ENCODE measurements at regions not wholly inside any gene's neighbourhood (a gene's known extent, or its start where the extent isn't known, plus 50 kb on each side); places are given as distances from the start of the nearest gene placed in this dataset.
A peak's percentile ranks its signal among the peaks of the same experiment; 100 is the strongest.

- no peaks in the 10 kb centered on the region for H3K4me1 Mint-ChIP-seq
- no peak overlapping the region for H3K4me3 Mint-ChIP-seq
- peaks cover 25% of the 10 kb centered on the region for H3K9me3 Mint-ChIP-seq
- no peak for DNase-seq
- no peaks in the 10 kb centered on the region for H3K27me3 Mint-ChIP-seq (ENCODE audit: low read depth, poor library complexity)
- H3K27ac Mint-ChIP-seq: no peak overlapping the region
- peaks cover 5% of the 10 kb centered on the region for H3K36me3 Mint-ChIP-seq (ENCODE audit: low read depth)
- no peak for TF ChIP-seq CTCF (IDR thresholded peaks at IDR 0.05)
Observed at GRCh38 chr11:122293296-122294023, 177.4 kb upstream of the BLID start.

- H3K27me3 Mint-ChIP-seq (ENCODE audit: low read depth, poor library complexity): peaks cover 4% of the 10 kb centered on the region
- H3K9me3 Mint-ChIP-seq: no peaks in the 10 kb centered on the region
- no peak overlapping the region for H3K27ac Mint-ChIP-seq
- no peak for TF ChIP-seq CTCF (IDR thresholded peaks at IDR 0.05)
- H3K36me3 Mint-ChIP-seq (ENCODE audit: low read depth): no peaks in the 10 kb centered on the region
- DNase-seq: peak; percentile 31
- H3K4me3 Mint-ChIP-seq: peak overlapping the region; percentile 18
- H3K4me1 Mint-ChIP-seq: peaks cover 12% of the 10 kb centered on the region
Observed at GRCh38 chr11:122287401-122287800, 171.4 kb upstream of the BLID start.

GRCh38 chr11:122285070-122285988 lies 169.3 kb upstream of the BLID start:
- Mint-ChIP-seq H3K4me3 (no peak overlapping the region), H3K9me3 (no peaks in the 10 kb centered on the region), H3K4me1 (peaks cover 12% of the 10 kb centered on the region), H3K36me3 (ENCODE audit: low read depth) (no peaks in the 10 kb centered on the region), H3K27me3 (ENCODE audit: low read depth, poor library complexity) (peaks cover 4% of the 10 kb centered on the region), H3K27ac (no peak overlapping the region)
- no peak for TF ChIP-seq CTCF (IDR thresholded peaks at IDR 0.05)
- DNase-seq: no peak

- H3K4me3 Mint-ChIP-seq: no peak overlapping the region
- no peaks in the 10 kb centered on the region for H3K27me3 Mint-ChIP-seq (ENCODE audit: low read depth, poor library complexity)
- no peak overlapping the region for H3K27ac Mint-ChIP-seq
- no peaks in the 10 kb centered on the region for H3K4me1 Mint-ChIP-seq
- DNase-seq: no peak
- no peaks in the 10 kb centered on the region for H3K9me3 Mint-ChIP-seq
- no peak for TF ChIP-seq CTCF (IDR thresholded peaks at IDR 0.05)
- no peaks in the 10 kb centered on the region for H3K36me3 Mint-ChIP-seq (ENCODE audit: low read depth)
Observed at GRCh38 chr11:122280870-122281269, 164.9 kb upstream of the BLID start.

GRCh38 chr11:122279194-122279593 lies 163.2 kb upstream of the BLID start:
- peaks cover 3% of the 10 kb centered on the region for H3K27me3 Mint-ChIP-seq (ENCODE audit: low read depth, poor library complexity)
- no peak for DNase-seq

More at GRCh38 chr11:122279194-122279593, 163.2 kb upstream of the BLID start:
- Mint-ChIP-seq H3K4me3 (no peak overlapping the region), H3K27ac (no peak overlapping the region), H3K9me3 (no peaks in the 10 kb centered on the region), H3K4me1 (peaks cover under 1% of the 10 kb centered on the region), H3K36me3 (ENCODE audit: low read depth) (no peaks in the 10 kb centered on the region)
- no peak for TF ChIP-seq CTCF (IDR thresholded peaks at IDR 0.05)
